ENCODE measurements at regions not wholly inside any gene's neighbourhood (a gene's known extent, or its start where the extent isn't known, plus 50 kb on each side); places are given as distances from the start of the nearest gene placed in this dataset.
A peak's percentile ranks its signal among the peaks of the same experiment; 100 is the strongest.

GRCh38 chr3:148629006-148629405, 68.7 kb upstream of the AGTR1 start:
- no peak for DNase-seq (ENCODE audit: low read depth, low spot score)

- DNase-seq (ENCODE audit: low read depth, low spot score), result peak; percentile 60
These were observed 66.4 kb upstream of the AGTR1 start for GRCh38 chr3:148631124-148631903.

GRCh38 chr3:148641722-148642121, 56.0 kb upstream of the AGTR1 start:
- no peak for DNase-seq (ENCODE audit: low read depth, low spot score)

GRCh38 chr3:148642214-148642613, 55.5 kb upstream of the AGTR1 start:
- no peak for DNase-seq (ENCODE audit: low read depth, low spot score)

- DNase-seq (ENCODE audit: low read depth, low spot score), result no peak
These were observed 55.1 kb upstream of the AGTR1 start for GRCh38 chr3:148642616-148643015.

GRCh38 chr3:148643389-148643840, 54.3 kb upstream of the AGTR1 start:
- peak; percentile 14 for DNase-seq (ENCODE audit: low read depth, low spot score)

GRCh38 chr3:148646126-148646665, 51.5 kb upstream of the AGTR1 start:
- no peak for DNase-seq (ENCODE audit: low read depth, low spot score)

Measured in ELF-1 (cell line).